GM23338 (cell line): ENCODE measurements at regions not wholly inside any gene's neighbourhood (a gene's known extent, or its start where the extent isn't known, plus 50 kb on each side); places are given as distances from the start of the nearest gene placed in this dataset.

Experiments
- CREB1 ChIP-seq: fragments of 250-450 bp; sonication (Bioruptor Pico); IDR thresholded peaks from 2 replicates; pipeline ENCODE4 v1.5.0; 2020; ENCODE audit warnings: low read depth, mild to moderate bottlenecking, moderate library complexity
- CTCF ChIP-seq, 2 experiments: fragments of 200-600 bp in 1 of 2; sonication (generic) in 1 of 2; conservative IDR thresholded peaks; 2 replicates each; pipeline versions ENCODE4 v1.5.1 to v1.6.1; 2016 to 2017; ENCODE audit warnings: antibody characterized with exemption in 2 of 2, low read depth in 2 of 2, mild to moderate bottlenecking in 2 of 2, moderate library complexity in 1 of 2
- ETS1 ChIP-seq: IDR thresholded peaks from 2 replicates; pipeline ENCODE4 v1.6.1; 2016; ENCODE audit warnings: antibody characterized with exemption
- EZH2 ChIP-seq: fragments of 200-600 bp; sonication (generic); IDR thresholded peaks from one replicate; pipeline ENCODE4 v1.8.0; 2017; ENCODE audit warnings: antibody characterized with exemption, mild to moderate bottlenecking, low read depth; ENCODE audit not compliant: unreplicated experiment
- EZH2phosphoT487 ChIP-seq: fragments of 200-600 bp; sonication (generic); IDR thresholded peaks from one replicate; pipeline ENCODE4 v1.8.1; 2018; ENCODE audit warnings: antibody characterized with exemption; ENCODE audit not compliant: unreplicated experiment
- JUNB ChIP-seq: IDR thresholded peaks from one replicate; pipeline ENCODE4 v1.6.1; 2016; ENCODE audit warnings: antibody characterized with exemption; ENCODE audit not compliant: unreplicated experiment
- NANOG ChIP-seq: IDR thresholded peaks from 2 replicates; pipeline ENCODE4 v1.6.1; 2016; ENCODE audit warnings: antibody characterized with exemption, borderline replicate concordance
- POLR2AphosphoS5 ChIP-seq: IDR thresholded peaks from 2 replicates; pipeline ENCODE4 v1.6.1; 2016; ENCODE audit warnings: antibody characterized with exemption, low read depth
- REST ChIP-seq: IDR thresholded peaks from one replicate; pipeline ENCODE4 v1.6.1; 2018; ENCODE audit warnings: antibody characterized with exemption; ENCODE audit not compliant: unreplicated experiment
- STAT1 ChIP-seq: IDR thresholded peaks from one replicate; pipeline ENCODE4 v1.6.1; 2016; ENCODE audit warnings: antibody characterized with exemption; ENCODE audit not compliant: unreplicated experiment
- ZNF114 ChIP-seq: fragments of 250-450 bp; sonication (Bioruptor Pico); IDR thresholded peaks from 2 replicates; pipeline ENCODE4 v1.5.0; 2020; ENCODE audit warnings: mild to moderate bottlenecking, moderate library complexity
- ZNF331 ChIP-seq: fragments of 250-450 bp; sonication (Bioruptor Pico); IDR thresholded peaks from 2 replicates; pipeline ENCODE4 v1.5.0; 2020; ENCODE audit warnings: low read depth, mild to moderate bottlenecking, moderate library complexity
- ZNF462 ChIP-seq: fragments of 250-450 bp; sonication (Bioruptor Pico); IDR thresholded peaks from 2 replicates; pipeline ENCODE4 v1.5.0; 2020; ENCODE audit warnings: mild to moderate bottlenecking, moderate library complexity

DNA sequence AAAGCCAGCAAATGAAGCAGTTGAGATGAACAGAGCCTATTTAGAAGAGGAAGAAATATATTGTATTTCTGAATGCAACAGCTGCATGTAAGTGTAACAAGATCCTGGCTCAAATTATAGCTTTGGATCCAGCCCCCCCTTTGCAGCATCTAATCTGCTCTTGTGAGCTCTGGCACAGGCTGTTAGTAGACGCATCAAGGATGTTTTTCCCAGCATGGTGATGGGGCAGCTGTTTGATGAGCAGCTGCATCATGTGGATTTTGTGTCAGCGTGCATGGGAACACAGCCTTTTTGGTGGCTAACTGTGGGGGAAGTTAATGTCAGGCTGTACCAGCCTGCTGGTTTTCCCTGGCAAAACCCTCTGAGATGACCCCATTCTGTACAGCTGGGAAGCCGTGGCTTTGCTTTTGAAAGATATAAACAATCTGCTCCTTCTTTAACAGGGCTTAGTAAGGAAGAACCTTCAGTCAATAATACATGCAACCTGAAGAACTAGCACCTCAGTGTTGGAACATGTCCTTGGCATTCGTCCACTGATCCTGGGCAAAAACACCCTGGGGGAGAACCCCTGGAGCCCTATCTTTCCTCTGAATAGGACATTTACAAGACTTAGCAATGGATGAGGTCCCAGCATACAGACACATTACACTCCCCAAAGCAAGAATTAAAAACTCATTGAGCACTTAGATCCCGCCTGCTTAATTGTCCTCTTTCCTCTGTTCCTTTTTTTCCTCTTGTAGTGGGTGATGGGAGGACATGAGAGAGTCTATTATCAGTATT, 70.6 kb downstream of the NPS start:
- no peak for TF ChIP-seq EZH2
- TF ChIP-seq POLR2AphosphoS5 = no peak
- no peak for TF ChIP-seq JUNB
- no peak for TF ChIP-seq CTCF (conservative IDR thresholded peaks at IDR 0.05; ENCODE audit: low read depth in 2 of 2)
- TF ChIP-seq ETS1 = no peak
- no peak for TF ChIP-seq CREB1 (CRISPR knock-in tag)
- TF ChIP-seq REST = no peak
- TF ChIP-seq EZH2phosphoT487 = no peak
- no peak for TF ChIP-seq ZNF114 (CRISPR knock-in tag)
- TF ChIP-seq ZNF462 (CRISPR knock-in tag) = no peak
- no peak for TF ChIP-seq NANOG
- TF ChIP-seq STAT1 = no peak
- TF ChIP-seq ZNF331 (CRISPR knock-in tag) = no peak
